ENCODE measurements at regions not wholly inside any gene's neighbourhood (a gene's known extent, or its start where the extent isn't known, plus 50 kb on each side); places are given as distances from the start of the nearest gene placed in this dataset.
A peak's percentile ranks its signal among the peaks of the same experiment; 100 is the strongest.
"Not testable (repeated sequence)": the region's sequence is repeated elsewhere in the genome, so short reads cannot be mapped to it uniquely, and the experiment has no call there.

DNA sequence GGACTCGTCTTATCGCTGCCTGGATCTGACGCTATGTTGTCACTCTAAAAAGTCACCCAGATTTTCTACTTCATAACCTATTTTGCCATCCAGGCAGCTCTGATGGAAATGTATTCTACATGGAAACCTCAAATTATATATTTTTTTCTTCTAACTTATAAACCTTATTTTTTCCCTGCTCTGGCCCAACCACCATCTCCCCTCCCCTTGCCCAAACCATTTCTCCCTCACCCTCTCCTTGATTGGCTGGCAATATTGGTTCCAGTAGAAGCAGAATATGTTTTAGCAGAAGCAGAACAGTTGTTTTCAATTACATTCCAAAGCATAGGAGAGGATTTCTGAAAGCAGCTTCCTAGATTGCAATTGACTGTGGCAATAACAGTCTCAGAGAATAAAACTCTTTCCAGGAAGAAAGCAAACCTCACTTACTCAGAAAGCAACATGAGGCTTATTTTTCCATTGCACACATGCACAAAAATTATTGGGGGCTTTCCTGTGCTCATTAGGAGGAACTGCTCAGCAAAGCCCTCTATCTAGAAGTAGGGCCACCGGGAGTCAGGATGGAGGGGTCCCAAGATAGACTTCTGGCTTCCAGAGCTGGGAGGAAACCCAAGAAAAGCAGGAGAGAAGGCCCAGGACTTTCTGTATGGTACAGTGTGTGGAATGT lies 191.8 kb downstream of the ESM1 start:
- TF ChIP-seq, protein P1, sequence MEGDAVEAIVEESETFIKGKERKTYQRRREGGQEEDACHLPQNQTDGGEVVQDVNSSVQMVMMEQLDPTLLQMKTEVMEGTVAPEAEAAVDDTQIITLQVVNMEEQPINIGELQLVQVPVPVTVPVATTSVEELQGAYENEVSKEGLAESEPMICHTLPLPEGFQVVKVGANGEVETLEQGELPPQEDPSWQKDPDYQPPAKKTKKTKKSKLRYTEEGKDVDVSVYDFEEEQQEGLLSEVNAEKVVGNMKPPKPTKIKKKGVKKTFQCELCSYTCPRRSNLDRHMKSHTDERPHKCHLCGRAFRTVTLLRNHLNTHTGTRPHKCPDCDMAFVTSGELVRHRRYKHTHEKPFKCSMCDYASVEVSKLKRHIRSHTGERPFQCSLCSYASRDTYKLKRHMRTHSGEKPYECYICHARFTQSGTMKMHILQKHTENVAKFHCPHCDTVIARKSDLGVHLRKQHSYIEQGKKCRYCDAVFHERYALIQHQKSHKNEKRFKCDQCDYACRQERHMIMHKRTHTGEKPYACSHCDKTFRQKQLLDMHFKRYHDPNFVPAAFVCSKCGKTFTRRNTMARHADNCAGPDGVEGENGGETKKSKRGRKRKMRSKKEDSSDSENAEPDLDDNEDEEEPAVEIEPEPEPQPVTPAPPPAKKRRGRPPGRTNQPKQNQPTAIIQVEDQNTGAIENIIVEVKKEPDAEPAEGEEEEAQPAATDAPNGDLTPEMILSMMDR (conservative IDR thresholded peaks at IDR 0.05; ENCODE audit: low read depth, low read length) = no peak
- no peak overlapping the region for H3K4me3 ChIP-seq (ENCODE audit: low read depth, low read length)
- peak; percentile 30 for DNase-seq (ENCODE audit: low read depth)

DNA sequence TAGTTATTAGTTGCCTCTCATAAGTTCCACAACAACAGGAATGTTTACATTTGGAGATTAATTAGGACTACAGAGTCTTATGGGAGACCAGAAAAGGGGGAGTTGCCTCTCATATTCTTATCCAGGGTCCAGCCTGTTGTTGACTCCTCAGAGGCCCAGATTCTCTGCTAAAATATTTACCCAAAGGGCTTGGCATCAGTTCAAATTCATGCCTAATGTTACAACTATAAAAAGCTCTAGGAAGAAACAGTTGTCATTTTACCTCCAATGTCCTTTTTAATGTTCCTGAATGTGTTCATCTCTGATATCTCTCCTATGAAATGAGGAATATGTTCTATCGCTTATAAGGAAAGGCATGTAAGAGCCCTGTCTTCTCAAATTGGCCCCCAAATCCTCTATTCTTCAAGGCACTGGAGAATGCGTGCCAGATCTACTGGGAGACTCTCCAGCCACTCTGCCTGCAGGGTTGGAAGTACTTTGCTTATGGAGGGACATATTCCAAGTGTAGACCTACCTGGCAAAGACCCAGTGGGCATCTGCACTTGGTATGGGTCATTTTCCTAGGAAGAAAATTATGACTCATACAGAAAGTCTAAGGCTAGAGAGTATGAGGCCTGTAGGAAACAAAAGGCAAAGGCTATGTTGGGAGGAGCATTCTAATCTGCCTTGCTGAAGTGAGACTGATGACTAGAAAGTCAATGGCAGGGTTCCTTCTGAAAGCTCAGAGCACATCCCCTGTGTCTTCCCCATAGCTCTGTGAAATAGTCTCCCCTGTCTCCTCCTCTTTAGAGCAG lies 192.6 kb downstream of the ESM1 start:
- no peak for DNase-seq (ENCODE audit: low read depth)
- no peak overlapping the region for H3K4me3 ChIP-seq (ENCODE audit: low read depth, low read length)
- TF ChIP-seq, protein P1 (conservative IDR thresholded peaks at IDR 0.05; ENCODE audit: low read depth, low read length) = no peak

- not testable (repeated sequence) for H3K4me3 ChIP-seq (ENCODE audit: low read depth, low read length); DNase-seq (ENCODE audit: low read depth)
These were observed 197.5 kb downstream of the ESM1 start for GRCh38 chr5:54787910-54788309.

GRCh38 chr5:54785729-54786591 lies 199.4 kb downstream of the ESM1 start:
- peak; percentile 23 for DNase-seq (ENCODE audit: low read depth)
- H3K4me3 ChIP-seq (ENCODE audit: low read depth, low read length) = no peak overlapping the region
- TF ChIP-seq, protein P1 (conservative IDR thresholded peaks at IDR 0.05; ENCODE audit: low read depth, low read length) = no peak

DNA sequence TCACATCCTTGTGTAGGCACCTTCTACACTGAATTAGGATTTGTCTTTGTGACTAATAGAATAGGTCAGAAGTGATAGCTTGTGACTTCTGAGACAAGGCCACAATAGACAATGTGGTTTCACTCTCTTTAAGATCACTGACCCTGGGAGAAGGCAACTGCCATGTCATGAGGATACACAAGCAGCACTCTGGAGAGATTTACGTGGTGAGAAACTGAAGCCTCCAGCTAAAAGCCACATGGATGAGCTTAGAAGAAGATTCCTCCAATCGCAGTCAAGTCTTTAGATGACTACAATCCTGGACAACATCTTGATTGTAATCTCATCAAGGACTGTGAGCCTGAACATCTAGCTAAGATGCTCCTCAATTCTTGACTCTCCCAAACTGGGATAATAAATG lies 206.6 kb downstream of the ESM1 start:
- TF ChIP-seq, protein P1 (conservative IDR thresholded peaks at IDR 0.05; ENCODE audit: low read depth, low read length) = no peak
- DNase-seq (ENCODE audit: low read depth) = no peak
- H3K4me3 ChIP-seq (ENCODE audit: low read depth, low read length) = no peak overlapping the region

- no peak for DNase-seq (ENCODE audit: low read depth)
- no peak overlapping the region for H3K4me3 ChIP-seq (ENCODE audit: low read depth, low read length)
- TF ChIP-seq, protein P1 (conservative IDR thresholded peaks at IDR 0.05; ENCODE audit: low read depth, low read length) = no peak
These were observed 209.7 kb downstream of the ESM1 start for GRCh38 chr5:54775645-54776044.

All from choroid plexus epithelial cell (primary cell).